ENCODE measurements at regions not wholly inside any gene's neighbourhood (a gene's known extent, or its start where the extent isn't known, plus 50 kb on each side); places are given as distances from the start of the nearest gene placed in this dataset.

DNA sequence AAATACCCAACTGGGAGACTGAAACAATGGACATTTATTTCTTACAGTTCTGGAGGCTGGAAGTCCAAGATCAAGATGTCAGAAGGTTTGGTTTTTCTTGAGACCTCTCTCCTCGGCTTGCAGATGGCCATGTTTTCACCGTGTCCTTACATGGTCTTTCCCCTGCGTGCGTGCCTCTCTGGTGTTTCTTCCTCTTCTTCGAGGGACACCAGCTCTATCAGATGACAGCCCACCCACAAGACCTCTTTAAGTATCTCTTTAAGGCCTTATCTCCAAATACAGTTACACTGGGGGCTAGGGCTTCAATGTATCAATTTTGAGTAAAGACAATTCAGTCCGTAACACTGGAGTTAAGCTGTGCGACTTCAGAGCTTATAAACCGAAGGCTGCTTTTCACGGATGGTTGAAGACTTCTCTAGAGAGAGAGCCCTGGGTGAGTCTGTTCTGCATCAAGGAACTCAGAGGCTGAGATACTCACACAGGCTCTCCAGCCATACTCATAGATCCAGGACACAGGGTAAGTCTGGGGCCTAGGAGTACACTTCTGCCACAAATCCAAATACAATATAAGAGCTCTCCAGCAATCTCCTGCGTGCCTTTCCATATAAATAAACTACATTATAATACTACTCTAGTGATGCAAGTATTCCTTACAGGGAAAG, 339.9 kb upstream of the PKDCC start:
- Histone ChIP-seq H3K27me3 (replicated peaks in 1 of 2; ENCODE audit: control insufficient read depth in 2 of 2, insufficient read depth in 2 of 2, low read length in 1 of 2) (no peaks in the 10 kb centered on the region; a peak in 1 of 4 replicates), H2AFZ (ENCODE audit: control insufficient read depth, low read depth, low read length) (no peak overlapping the region), H3K4me2 (ENCODE audit: control insufficient read depth, insufficient read depth) (no peak overlapping the region), H3K4me1 (ENCODE audit: control insufficient read depth, insufficient read depth, low read length) (peaks cover 8% of the 10 kb centered on the region), H3K36me3 (ENCODE audit: control insufficient read depth in 2 of 2, insufficient read depth in 2 of 2, low read length in 1 of 2) (no peaks in the 10 kb centered on the region), H3K79me2 (ENCODE audit: control insufficient read depth, insufficient read depth, low read length) (no peaks in the 10 kb centered on the region), H3K9ac (ENCODE audit: control insufficient read depth, insufficient read depth, low read length) (no peak overlapping the region), H3K4me3 (no peak overlapping the region), H3K27ac (ENCODE audit: control insufficient read depth, insufficient read depth) (no peak overlapping the region), H4K20me1 (ENCODE audit: control insufficient read depth, insufficient read depth) (no peaks in the 10 kb centered on the region), H3K9me3 (replicated peaks; ENCODE audit: control insufficient read depth, insufficient read depth, low read length) (no peaks in the 10 kb centered on the region)
- ATAC-seq (no peak), FAIRE-seq (no peak), DNase-seq (ENCODE audit: low read depth, low spot score) (no peak)
- in situ Hi-C loops (cut with MboI), result no loop called here
- ChIA-PET RAD21 (ENCODE audit: unreplicated experiment) (no interaction called here), POLR2A (no interaction called here), CTCF (interaction anchor here (3.1 kb wide), 1 partner anchor 9 kb away, joined by 14 read pairs; no protein-coding TSS in a partner anchor), SMC1A (ENCODE audit: uncharacterized antibody, unreplicated experiment) (no interaction called here)
- 53% methylated on average over 10 of the region's 10 CpGs for WGBS (ENCODE audit: insufficient coverage, insufficient replicate concordance, low lambda C conversion rate, missing lambda C conversion rate)
- intact Hi-C loops (cut with micrococcal nuclease; ENCODE audit: unreplicated experiment), result no loop called here
- BruUV-seq (replicated peaks), result no TSS peak
- no peak for TF ChIP-seq RB1 (IDR thresholded peaks at IDR 0.05; ENCODE audit: borderline replicate concordance)
- no peak for TF ChIP-seq RCOR1 (conservative IDR thresholded peaks at IDR 0.05; ENCODE audit: low read depth, low read length)
- TF ChIP-seq LARP7 (IDR thresholded peaks at IDR 0.05), result no peak
- TF ChIP-seq, protein P1, sequence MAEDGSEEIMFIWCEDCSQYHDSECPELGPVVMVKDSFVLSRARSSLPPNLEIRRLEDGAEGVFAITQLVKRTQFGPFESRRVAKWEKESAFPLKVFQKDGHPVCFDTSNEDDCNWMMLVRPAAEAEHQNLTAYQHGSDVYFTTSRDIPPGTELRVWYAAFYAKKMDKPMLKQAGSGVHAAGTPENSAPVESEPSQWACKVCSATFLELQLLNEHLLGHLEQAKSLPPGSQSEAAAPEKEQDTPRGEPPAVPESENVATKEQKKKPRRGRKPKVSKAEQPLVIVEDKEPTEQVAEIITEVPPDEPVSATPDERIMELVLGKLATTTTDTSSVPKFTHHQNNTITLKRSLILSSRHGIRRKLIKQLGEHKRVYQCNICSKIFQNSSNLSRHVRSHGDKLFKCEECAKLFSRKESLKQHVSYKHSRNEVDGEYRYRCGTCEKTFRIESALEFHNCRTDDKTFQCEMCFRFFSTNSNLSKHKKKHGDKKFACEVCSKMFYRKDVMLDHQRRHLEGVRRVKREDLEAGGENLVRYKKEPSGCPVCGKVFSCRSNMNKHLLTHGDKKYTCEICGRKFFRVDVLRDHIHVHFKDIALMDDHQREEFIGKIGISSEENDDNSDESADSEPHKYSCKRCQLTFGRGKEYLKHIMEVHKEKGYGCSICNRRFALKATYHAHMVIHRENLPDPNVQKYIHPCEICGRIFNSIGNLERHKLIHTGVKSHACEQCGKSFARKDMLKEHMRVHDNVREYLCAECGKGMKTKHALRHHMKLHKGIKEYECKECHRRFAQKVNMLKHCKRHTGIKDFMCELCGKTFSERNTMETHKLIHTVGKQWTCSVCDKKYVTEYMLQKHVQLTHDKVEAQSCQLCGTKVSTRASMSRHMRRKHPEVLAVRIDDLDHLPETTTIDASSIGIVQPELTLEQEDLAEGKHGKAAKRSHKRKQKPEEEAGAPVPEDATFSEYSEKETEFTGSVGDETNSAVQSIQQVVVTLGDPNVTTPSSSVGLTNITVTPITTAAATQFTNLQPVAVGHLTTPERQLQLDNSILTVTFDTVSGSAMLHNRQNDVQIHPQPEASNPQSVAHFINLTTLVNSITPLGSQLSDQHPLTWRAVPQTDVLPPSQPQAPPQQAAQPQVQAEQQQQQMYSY (CRISPR knock-in tag; IDR thresholded peaks at IDR 0.05), result no peak
- no peak for TF ChIP-seq POLR2AphosphoS5 (IDR thresholded peaks at IDR 0.05; ENCODE audit: low read length)
- TF ChIP-seq MEF2A (IDR thresholded peaks at IDR 0.05; ENCODE audit: insufficient read depth, low read depth, low read length), result no peak
- TF ChIP-seq SIX5 (IDR thresholded peaks at IDR 0.05; ENCODE audit: low read depth, low read length, severe bottlenecking), result no peak
- no peak for TF ChIP-seq STAT3 (IDR thresholded peaks at IDR 0.05; ENCODE audit: low read depth, low read length)
- no peak for TF ChIP-seq ZNF687 (IDR thresholded peaks at IDR 0.05)
- TF ChIP-seq REST (IDR thresholded peaks at IDR 0.05; ENCODE audit: low read depth, low read length), result no peak
- no peak for TF ChIP-seq ATF7 (IDR thresholded peaks at IDR 0.05; ENCODE audit: low read depth)

Data from GM12878 (cell line).